SK-N-SH (cell line): ENCODE measurements at regions not wholly inside any gene's neighbourhood (a gene's known extent, or its start where the extent isn't known, plus 50 kb on each side); places are given as distances from the start of the nearest gene placed in this dataset.

Experiments used
- CTCF ChIA-PET: fragments of 300-600, 350-600 bp; formaldehyde crosslinking; extraction: SDS; loops from one replicate; lab custom pipeline; 2021; lab: Yijun Ruan, JAX
- POLR2A ChIA-PET: fragments of 350-600 bp; sonication (Branson Sonifier 250); formaldehyde crosslinking; extraction: SDS; loops from one replicate; lab custom pipeline; 2020; ENCODE audit warnings: antibody characterized with exemption, inconsistent platforms; lab: Yijun Ruan, JAX
- DNase-seq: peaks from one replicate; pipeline ENCODE4 v3.0.0; 2012
- H2AFZ ChIP-seq: fragments of 200-600 bp; sonication (generic); 2 replicates; pipeline ENCODE4 v1.8.1; 2016; ENCODE audit warnings: antibody characterized with exemption, mild to moderate bottlenecking, low read depth
- H3F3A ChIP-seq: fragments of 200-600 bp; sonication (generic); replicated peaks from 2 replicates; pipeline ENCODE3; 2016; ENCODE audit warnings: antibody characterized with exemption, mild to moderate bottlenecking; ENCODE audit not compliant: insufficient read depth
- H3K27ac ChIP-seq, 2 experiments: fragments of 200-500 bp in 1 of 2; fragments of 200-600 bp in 1 of 2; sonication (Bioruptor generic) in 1 of 2; sonication (generic), shearing (Covaris generic) in 1 of 2; 2 replicates each; pipeline versions ENCODE4 v1.5.1 to v1.6.1; 2014 to 2016; ENCODE audit warnings: low read depth in 2 of 2, inconsistent platforms in 1 of 2, low read length in 1 of 2, mild to moderate bottlenecking in 1 of 2, mixed read lengths in 1 of 2
- H3K27me3 ChIP-seq: fragments of 200-600 bp; sonication (generic), shearing (Covaris generic); 2 replicates; pipeline ENCODE4 v1.6.1; 2016; ENCODE audit warnings: mixed run types; ENCODE audit not compliant: insufficient read depth
- H3K36me3 ChIP-seq, 2 experiments: fragments of 200-500 bp in 1 of 2; fragments of 200-600 bp in 1 of 2; sonication (Bioruptor generic) in 1 of 2; sonication (generic) in 1 of 2; replicated peaks in 1 of 2; 2 replicates each; pipeline versions ENCODE3 to v1.5.1; 2014 to 2016; ENCODE audit warnings: low read length in 1 of 2, mild to moderate bottlenecking in 1 of 2; ENCODE audit not compliant: insufficient read depth in 2 of 2, control insufficient read depth in 1 of 2
- H3K4me1 ChIP-seq, 2 experiments: fragments of 200-500 bp in 1 of 2; fragments of 200-600 bp in 1 of 2; sonication (Bioruptor generic) in 1 of 2; sonication (generic), shearing (Covaris generic) in 1 of 2; 2 replicates each; pipeline versions ENCODE4 v1.5.1 to v1.6.1; 2014 to 2016; ENCODE audit warnings: low read depth in 1 of 2, low read length in 1 of 2, mixed run types in 1 of 2; ENCODE audit not compliant: insufficient read depth in 2 of 2, control insufficient read depth in 1 of 2
- H3K4me2 ChIP-seq: fragments of 200-600 bp; sonication (generic), shearing (Covaris generic); 2 replicates; pipeline ENCODE4 v1.6.1; 2017; ENCODE audit warnings: mixed run types
- H3K4me3 ChIP-seq, 2 experiments: fragments of 200-500 bp in 1 of 2; fragments of 200-600 bp in 1 of 2; sonication (Bioruptor generic) in 1 of 2; sonication (generic), shearing (Covaris generic) in 1 of 2; 2 replicates each; pipeline versions ENCODE4 v1.5.1 to v1.8.1; 2014 to 2016; ENCODE audit warnings: low read depth in 2 of 2, inconsistent platforms in 1 of 2, low read length in 1 of 2, mild to moderate bottlenecking in 1 of 2, mixed read lengths in 1 of 2, moderate library complexity in 1 of 2
- H3K79me2 ChIP-seq: fragments of 200-600 bp; sonication (generic); 2 replicates; pipeline ENCODE4 v1.8.1; 2017; ENCODE audit warnings: mild to moderate bottlenecking; ENCODE audit not compliant: insufficient read depth
- H3K9ac ChIP-seq: fragments of 200-600 bp; sonication (generic); 2 replicates; pipeline ENCODE4 v1.6.1; 2017; ENCODE audit warnings: mixed run types
- H3K9me2 ChIP-seq: fragments of 200-600 bp; sonication (generic); 2 replicates; pipeline ENCODE4 v1.6.1; 2017; ENCODE audit warnings: mixed run types
- H3K9me3 ChIP-seq: fragments of 200-600 bp; sonication (generic); 2 replicates; pipeline ENCODE4 v1.6.1; 2017; ENCODE audit warnings: mixed run types, mild to moderate bottlenecking, moderate library complexity
- H4K20me1 ChIP-seq: fragments of 200-600 bp; sonication (generic); 2 replicates; pipeline ENCODE4 v1.6.1; 2017; ENCODE audit warnings: mild to moderate bottlenecking, mixed run types; ENCODE audit not compliant: insufficient read depth
- EP300 ChIP-seq, 2 experiments: IDR thresholded peaks; 2 replicates each; pipeline versions ENCODE4 v1.4.0 to v1.6.1; 2012; ENCODE audit warnings: borderline replicate concordance in 1 of 2, low read depth in 1 of 2, low read length in 1 of 2
- MEF2A ChIP-seq: IDR thresholded peaks from 2 replicates; pipeline ENCODE4 v1.4.0; 2012; ENCODE audit warnings: low read depth, borderline replicate concordance
- MXI1 ChIP-seq: IDR thresholded peaks from 2 replicates; pipeline ENCODE4 v1.6.1; 2012; ENCODE audit warnings: mild to moderate bottlenecking, low read depth, low read length, improper control_type of control experiment
- RXRA ChIP-seq: IDR thresholded peaks from 2 replicates; pipeline ENCODE4 v1.4.0; 2012; ENCODE audit warnings: low read depth, mild to moderate bottlenecking, borderline replicate concordance
- TAF1 ChIP-seq: IDR thresholded peaks from 2 replicates; pipeline ENCODE4 v1.6.1; 2012; ENCODE audit warnings: low read depth, mild to moderate bottlenecking, low read length, moderate library complexity, borderline replicate concordance
- YY1 ChIP-seq: IDR thresholded peaks from 2 replicates; pipeline ENCODE4 v1.4.0; 2012; ENCODE audit warnings: low read depth, mild to moderate bottlenecking
- WGBS: methylation state at CpG from one replicate; pipeline ENCODE4 v1.1.6; 2017; ENCODE audit warnings: low lambda C conversion rate; 5-methylcytosine and 5-hydroxymethylcytosine counted together
- TF ChIP-seq, protein P1 (sequence below): IDR thresholded peaks from 2 replicates; pipeline ENCODE4 v1.4.0; 2012; ENCODE audit warnings: low read depth, borderline replicate concordance
- TF ChIP-seq, protein P2 (sequence below): IDR thresholded peaks from 2 replicates; pipeline ENCODE4 v1.4.0; 2012; ENCODE audit warnings: low read depth, borderline replicate concordance
- TF ChIP-seq, protein P3 (sequence below): IDR thresholded peaks from 2 replicates; pipeline ENCODE4 v1.6.1; 2012; ENCODE audit warnings: mild to moderate bottlenecking, low read depth, low read length, moderate library complexity
- TF ChIP-seq, protein P4 (sequence below): fragments of 200-600 bp; sonication (generic); IDR thresholded peaks from 2 replicates; pipeline ENCODE4 v1.6.1; 2017; ENCODE audit warnings: antibody characterized with exemption, mild to moderate bottlenecking, moderate library complexity
- TF ChIP-seq, protein P5 (sequence below): IDR thresholded peaks from 2 replicates; pipeline ENCODE4; 2012

DNA sequence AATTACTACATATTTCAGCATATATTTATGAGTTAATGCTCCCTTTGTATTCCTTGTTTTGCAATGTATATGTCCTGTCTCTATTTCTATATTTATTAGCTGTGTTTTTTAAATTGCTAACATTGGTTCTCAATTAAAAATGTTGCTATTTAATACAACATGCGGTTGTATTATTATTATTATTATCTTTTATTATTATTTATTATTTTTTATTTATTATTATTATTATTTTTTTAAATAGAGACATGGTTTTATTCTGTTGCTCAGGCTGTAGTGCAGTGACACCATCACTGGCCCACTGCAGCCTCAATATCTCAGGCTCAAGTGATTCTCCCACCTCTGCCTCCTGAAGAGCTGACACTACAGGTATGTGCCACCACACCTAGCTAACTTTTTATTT is 1005.9 kb upstream of the ADGRL3 start:
- no peak overlapping the region for H3K4me3 ChIP-seq
- H3K4me2 ChIP-seq = no peak overlapping the region
- no peaks in the 10 kb centered on the region for H3K9me3 ChIP-seq
- no peak for DNase-seq
- no peaks in the 10 kb centered on the region for H3K79me2 ChIP-seq
- H3K27me3 ChIP-seq = no peaks in the 10 kb centered on the region
- no peak overlapping the region for H3K27ac ChIP-seq
- no peaks in the 10 kb centered on the region for H4K20me1 ChIP-seq
- WGBS = 7% methylated on average over 1 of the region's 1 CpG
- H3K9ac ChIP-seq = no peak overlapping the region
- H3K4me1 ChIP-seq = no peaks in the 10 kb centered on the region
- no peak overlapping the region for H2AFZ ChIP-seq
- no peaks in the 10 kb centered on the region for H3F3A ChIP-seq
- no peak for TF ChIP-seq EP300 (IDR thresholded peaks at IDR 0.05; ENCODE audit: borderline replicate concordance in 1 of 2, low read depth in 1 of 2, low read length in 1 of 2)
- no peak for TF ChIP-seq YY1
- TF ChIP-seq, protein P1, sequence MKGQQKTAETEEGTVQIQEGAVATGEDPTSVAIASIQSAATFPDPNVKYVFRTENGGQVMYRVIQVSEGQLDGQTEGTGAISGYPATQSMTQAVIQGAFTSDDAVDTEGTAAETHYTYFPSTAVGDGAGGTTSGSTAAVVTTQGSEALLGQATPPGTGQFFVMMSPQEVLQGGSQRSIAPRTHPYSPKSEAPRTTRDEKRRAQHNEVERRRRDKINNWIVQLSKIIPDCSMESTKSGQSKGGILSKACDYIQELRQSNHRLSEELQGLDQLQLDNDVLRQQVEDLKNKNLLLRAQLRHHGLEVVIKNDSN = no peak
- TF ChIP-seq TAF1 = no peak
- TF ChIP-seq, protein P2, sequence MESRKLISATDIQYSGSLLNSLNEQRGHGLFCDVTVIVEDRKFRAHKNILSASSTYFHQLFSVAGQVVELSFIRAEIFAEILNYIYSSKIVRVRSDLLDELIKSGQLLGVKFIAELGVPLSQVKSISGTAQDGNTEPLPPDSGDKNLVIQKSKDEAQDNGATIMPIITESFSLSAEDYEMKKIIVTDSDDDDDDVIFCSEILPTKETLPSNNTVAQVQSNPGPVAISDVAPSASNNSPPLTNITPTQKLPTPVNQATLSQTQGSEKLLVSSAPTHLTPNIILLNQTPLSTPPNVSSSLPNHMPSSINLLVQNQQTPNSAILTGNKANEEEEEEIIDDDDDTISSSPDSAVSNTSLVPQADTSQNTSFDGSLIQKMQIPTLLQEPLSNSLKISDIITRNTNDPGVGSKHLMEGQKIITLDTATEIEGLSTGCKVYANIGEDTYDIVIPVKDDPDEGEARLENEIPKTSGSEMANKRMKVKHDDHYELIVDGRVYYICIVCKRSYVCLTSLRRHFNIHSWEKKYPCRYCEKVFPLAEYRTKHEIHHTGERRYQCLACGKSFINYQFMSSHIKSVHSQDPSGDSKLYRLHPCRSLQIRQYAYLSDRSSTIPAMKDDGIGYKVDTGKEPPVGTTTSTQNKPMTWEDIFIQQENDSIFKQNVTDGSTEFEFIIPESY = no peak
- TF ChIP-seq, protein P3, sequence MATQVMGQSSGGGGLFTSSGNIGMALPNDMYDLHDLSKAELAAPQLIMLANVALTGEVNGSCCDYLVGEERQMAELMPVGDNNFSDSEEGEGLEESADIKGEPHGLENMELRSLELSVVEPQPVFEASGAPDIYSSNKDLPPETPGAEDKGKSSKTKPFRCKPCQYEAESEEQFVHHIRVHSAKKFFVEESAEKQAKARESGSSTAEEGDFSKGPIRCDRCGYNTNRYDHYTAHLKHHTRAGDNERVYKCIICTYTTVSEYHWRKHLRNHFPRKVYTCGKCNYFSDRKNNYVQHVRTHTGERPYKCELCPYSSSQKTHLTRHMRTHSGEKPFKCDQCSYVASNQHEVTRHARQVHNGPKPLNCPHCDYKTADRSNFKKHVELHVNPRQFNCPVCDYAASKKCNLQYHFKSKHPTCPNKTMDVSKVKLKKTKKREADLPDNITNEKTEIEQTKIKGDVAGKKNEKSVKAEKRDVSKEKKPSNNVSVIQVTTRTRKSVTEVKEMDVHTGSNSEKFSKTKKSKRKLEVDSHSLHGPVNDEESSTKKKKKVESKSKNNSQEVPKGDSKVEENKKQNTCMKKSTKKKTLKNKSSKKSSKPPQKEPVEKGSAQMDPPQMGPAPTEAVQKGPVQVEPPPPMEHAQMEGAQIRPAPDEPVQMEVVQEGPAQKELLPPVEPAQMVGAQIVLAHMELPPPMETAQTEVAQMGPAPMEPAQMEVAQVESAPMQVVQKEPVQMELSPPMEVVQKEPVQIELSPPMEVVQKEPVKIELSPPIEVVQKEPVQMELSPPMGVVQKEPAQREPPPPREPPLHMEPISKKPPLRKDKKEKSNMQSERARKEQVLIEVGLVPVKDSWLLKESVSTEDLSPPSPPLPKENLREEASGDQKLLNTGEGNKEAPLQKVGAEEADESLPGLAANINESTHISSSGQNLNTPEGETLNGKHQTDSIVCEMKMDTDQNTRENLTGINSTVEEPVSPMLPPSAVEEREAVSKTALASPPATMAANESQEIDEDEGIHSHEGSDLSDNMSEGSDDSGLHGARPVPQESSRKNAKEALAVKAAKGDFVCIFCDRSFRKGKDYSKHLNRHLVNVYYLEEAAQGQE = no peak
- TF ChIP-seq, protein P4, sequence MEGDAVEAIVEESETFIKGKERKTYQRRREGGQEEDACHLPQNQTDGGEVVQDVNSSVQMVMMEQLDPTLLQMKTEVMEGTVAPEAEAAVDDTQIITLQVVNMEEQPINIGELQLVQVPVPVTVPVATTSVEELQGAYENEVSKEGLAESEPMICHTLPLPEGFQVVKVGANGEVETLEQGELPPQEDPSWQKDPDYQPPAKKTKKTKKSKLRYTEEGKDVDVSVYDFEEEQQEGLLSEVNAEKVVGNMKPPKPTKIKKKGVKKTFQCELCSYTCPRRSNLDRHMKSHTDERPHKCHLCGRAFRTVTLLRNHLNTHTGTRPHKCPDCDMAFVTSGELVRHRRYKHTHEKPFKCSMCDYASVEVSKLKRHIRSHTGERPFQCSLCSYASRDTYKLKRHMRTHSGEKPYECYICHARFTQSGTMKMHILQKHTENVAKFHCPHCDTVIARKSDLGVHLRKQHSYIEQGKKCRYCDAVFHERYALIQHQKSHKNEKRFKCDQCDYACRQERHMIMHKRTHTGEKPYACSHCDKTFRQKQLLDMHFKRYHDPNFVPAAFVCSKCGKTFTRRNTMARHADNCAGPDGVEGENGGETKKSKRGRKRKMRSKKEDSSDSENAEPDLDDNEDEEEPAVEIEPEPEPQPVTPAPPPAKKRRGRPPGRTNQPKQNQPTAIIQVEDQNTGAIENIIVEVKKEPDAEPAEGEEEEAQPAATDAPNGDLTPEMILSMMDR = no peak
- no peak for TF ChIP-seq MEF2A
- TF ChIP-seq, protein P5, sequence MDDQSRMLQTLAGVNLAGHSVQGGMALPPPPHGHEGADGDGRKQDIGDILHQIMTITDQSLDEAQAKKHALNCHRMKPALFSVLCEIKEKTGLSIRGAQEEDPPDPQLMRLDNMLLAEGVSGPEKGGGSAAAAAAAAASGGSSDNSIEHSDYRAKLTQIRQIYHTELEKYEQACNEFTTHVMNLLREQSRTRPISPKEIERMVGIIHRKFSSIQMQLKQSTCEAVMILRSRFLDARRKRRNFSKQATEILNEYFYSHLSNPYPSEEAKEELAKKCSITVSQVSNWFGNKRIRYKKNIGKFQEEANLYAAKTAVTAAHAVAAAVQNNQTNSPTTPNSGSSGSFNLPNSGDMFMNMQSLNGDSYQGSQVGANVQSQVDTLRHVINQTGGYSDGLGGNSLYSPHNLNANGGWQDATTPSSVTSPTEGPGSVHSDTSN = no peak
- no peak for TF ChIP-seq MXI1
- no peak for TF ChIP-seq RXRA
- no peaks in the 10 kb centered on the region for H3K9me2 ChIP-seq
- no peaks in the 10 kb centered on the region for H3K36me3 ChIP-seq
- POLR2A ChIA-PET = no interaction called here
- CTCF ChIA-PET = no interaction called here
